HG03575 (cell line): ENCODE measurements at regions not wholly inside any gene's neighbourhood (a gene's known extent, or its start where the extent isn't known, plus 50 kb on each side); places are given as distances from the start of the nearest gene placed in this dataset.
"Not testable (repeated sequence)": the region's sequence is repeated elsewhere in the genome, so short reads cannot be mapped to it uniquely, and the experiment has no call there.

ENCODE experiments used
- ATAC-seq: cut with Tn5 transposase; IDR thresholded peaks from one replicate; pipeline ENCODE4 v1.9.1; 2021; ENCODE audit not compliant: unreplicated experiment, insufficient number of reproducible peaks, low FRiP score; ENCODE audit errors: extremely low read depth

- ATAC-seq: no peak
Measured at GRCh38 chr14:22380571-22381407, 208.2 kb downstream of the DAD1 start.

- no peak for ATAC-seq
Measured at GRCh38 chr14:22379727-22380126, 209.3 kb downstream of the DAD1 start.

- ATAC-seq: no peak
Measured at GRCh38 chr14:22378181-22378580, 210.8 kb downstream of the DAD1 start.

GRCh38 chr14:22375321-22375930, 213.6 kb downstream of the DAD1 start:
- ATAC-seq: no peak

GRCh38 chr14:22370084-22370847, 218.8 kb downstream of the DAD1 start:
- no peak for ATAC-seq

- no peak for ATAC-seq
Measured at GRCh38 chr14:22358726-22359125, 230.3 kb downstream of the DAD1 start.

- ATAC-seq: not testable (repeated sequence)
Measured at GRCh38 chr14:22349281-22349680, 239.7 kb downstream of the DAD1 start.

- no peak for ATAC-seq
Measured at GRCh38 chr14:22344673-22345072, 244.4 kb downstream of the DAD1 start.

- not testable (repeated sequence) for ATAC-seq
Measured at GRCh38 chr14:22344209-22344608, 244.8 kb downstream of the DAD1 start.

- ATAC-seq: no peak
Measured at GRCh38 chr14:22341049-22341448, 248.0 kb downstream of the DAD1 start.

GRCh38 chr14:22338917-22339715, 249.9 kb downstream of the DAD1 start:
- ATAC-seq: no peak

- ATAC-seq: no peak
Measured at GRCh38 chr14:22338381-22338780, 250.6 kb downstream of the DAD1 start.

- no peak for ATAC-seq
Measured at GRCh38 chr14:22337938-22338337, 251.1 kb downstream of the DAD1 start.

GRCh38 chr14:22337521-22337920, 251.5 kb downstream of the DAD1 start:
- no peak for ATAC-seq

- no peak for ATAC-seq
Measured at GRCh38 chr14:22336031-22336430, 253.0 kb downstream of the DAD1 start.

- ATAC-seq: no peak
Measured at GRCh38 chr14:22334627-22335026, 254.4 kb downstream of the DAD1 start.

- ATAC-seq: no peak
Measured at GRCh38 chr14:22334275-22334577, 254.8 kb downstream of the DAD1 start.

- no peak for ATAC-seq
Measured at GRCh38 chr14:22333422-22334274, 255.4 kb downstream of the DAD1 start.
